OCI-LY1 (cell line): ENCODE measurements at regions not wholly inside any gene's neighbourhood (a gene's known extent, or its start where the extent isn't known, plus 50 kb on each side); places are given as distances from the start of the nearest gene placed in this dataset.

Experiments
- H2AFZ ChIP-seq: fragments of 200-600 bp; sonication (generic), shearing (Covaris generic); 2 replicates; pipeline ENCODE4 v1.6.0; 2014; ENCODE audit warnings: antibody characterized with exemption, mild to moderate bottlenecking, low read length
- H3F3A ChIP-seq: fragments of 200-600 bp; sonication (generic), shearing (Covaris generic); 2 replicates; pipeline ENCODE4 v1.6.0; 2014; ENCODE audit warnings: mild to moderate bottlenecking, antibody characterized with exemption, low read length, moderate library complexity; ENCODE audit not compliant: insufficient read depth
- H3K27ac ChIP-seq: fragments of 200-600 bp; sonication (generic); 2 replicates; pipeline ENCODE4 v1.5.1; 2014; ENCODE audit warnings: low read length, mixed run types, mild to moderate bottlenecking, low read depth; ENCODE audit not compliant: poor library complexity, severe bottlenecking
- H3K27me3 ChIP-seq: fragments of 200-600 bp; sonication (generic); 2 replicates; pipeline ENCODE4 v1.6.0; 2014; ENCODE audit warnings: antibody characterized with exemption, mild to moderate bottlenecking, low read length, moderate library complexity; ENCODE audit not compliant: insufficient read depth
- H3K36me3 ChIP-seq: fragments of 200-600 bp; sonication (generic); 2 replicates; pipeline ENCODE4 v1.6.1; 2014; ENCODE audit warnings: mild to moderate bottlenecking, antibody characterized with exemption, low read length, moderate library complexity, mixed read lengths; ENCODE audit not compliant: insufficient read depth
- H3K4me1 ChIP-seq: fragments of 200-600 bp; sonication (generic); 2 replicates; pipeline ENCODE4 v1.5.1; 2014; ENCODE audit warnings: mild to moderate bottlenecking, low read length, moderate library complexity; ENCODE audit not compliant: insufficient read depth, severe bottlenecking
- H3K4me2 ChIP-seq: fragments of 200-600 bp; sonication (generic), shearing (Covaris generic); 2 replicates; pipeline ENCODE4 v1.6.1; 2014; ENCODE audit warnings: low read length
- H3K4me3 ChIP-seq: fragments of 200-600 bp; sonication (generic); 2 replicates; pipeline ENCODE4 v1.5.1; 2014; ENCODE audit warnings: low read length, low read depth, mild to moderate bottlenecking, mixed read lengths; ENCODE audit not compliant: poor library complexity, severe bottlenecking
- H3K79me2 ChIP-seq: fragments of 200-600 bp; shearing (Covaris generic); 2 replicates; pipeline ENCODE4 v1.6.1; 2016; ENCODE audit warnings: mixed run types, low read length, mixed read lengths; ENCODE audit not compliant: insufficient read depth
- H3K9ac ChIP-seq: fragments of 200-600 bp; sonication (generic), shearing (Covaris generic); 2 replicates; pipeline ENCODE4 v1.6.1; 2014; ENCODE audit warnings: mild to moderate bottlenecking, low read length, mixed read lengths
- H3K9me2 ChIP-seq: fragments of 200-600 bp; sonication (generic), shearing (Covaris generic); 2 replicates; pipeline ENCODE4 v1.6.1; 2014; ENCODE audit warnings: low read depth, mild to moderate bottlenecking, low read length, mixed read lengths
- H3K9me3 ChIP-seq: fragments of 200-600 bp; shearing (Covaris generic); 2 replicates; pipeline ENCODE4 v1.6.1; 2014; ENCODE audit warnings: low read length, mixed read lengths
- H4K20me1 ChIP-seq: fragments of 200-600 bp; sonication (generic), shearing (Covaris generic); 2 replicates; pipeline ENCODE4 v1.6.0; 2016; ENCODE audit warnings: mild to moderate bottlenecking, low read length; ENCODE audit not compliant: insufficient read depth
- CTCF ChIP-seq: fragments of 200-600 bp; sonication (generic), shearing (Covaris generic); IDR thresholded peaks from 2 replicates; pipeline ENCODE4 v1.5.1; 2017; ENCODE audit warnings: mild to moderate bottlenecking, antibody characterized with exemption, low read length, moderate library complexity, mixed read lengths
- EZH2 ChIP-seq: fragments of 200-600 bp; sonication (generic), shearing (Covaris generic); IDR thresholded peaks from 2 replicates; pipeline ENCODE4 v1.8.0; 2017; ENCODE audit warnings: borderline replicate concordance, mixed run types, mild to moderate bottlenecking, antibody characterized with exemption, low read length, moderate library complexity, mixed read lengths

- TF ChIP-seq CTCF (no peak), EZH2 (no peak)
- Histone ChIP-seq H3K4me1 (no peaks in the 10 kb centered on the region), H3K4me2 (no peak overlapping the region), H3K36me3 (no peaks in the 10 kb centered on the region), H3K9me3 (no peaks in the 10 kb centered on the region), H3K9ac (no peak overlapping the region), H3K27ac (no peak overlapping the region), H3K79me2 (no peaks in the 10 kb centered on the region), H3K4me3 (no peak overlapping the region), H3K27me3 (no peaks in the 10 kb centered on the region), H3F3A (no peaks in the 10 kb centered on the region), H3K9me2 (no peaks in the 10 kb centered on the region), H4K20me1 (no peaks in the 10 kb centered on the region), H2AFZ (no peak overlapping the region)
These were observed 734.5 kb downstream of the GALR1 start for GRCh38 chr18:77984178-77984577.

- Histone ChIP-seq H3K4me2 (no peak overlapping the region), H3K79me2 (no peaks in the 10 kb centered on the region), H3F3A (no peaks in the 10 kb centered on the region), H3K9ac (no peak overlapping the region), H4K20me1 (no peaks in the 10 kb centered on the region), H3K27ac (no peak overlapping the region), H3K4me1 (no peaks in the 10 kb centered on the region), H3K9me2 (no peaks in the 10 kb centered on the region), H3K9me3 (no peaks in the 10 kb centered on the region), H3K4me3 (no peak overlapping the region), H2AFZ (no peak overlapping the region), H3K27me3 (no peaks in the 10 kb centered on the region), H3K36me3 (no peaks in the 10 kb centered on the region)
- TF ChIP-seq EZH2 (no peak), CTCF (no peak)
These were observed 735.2 kb downstream of the GALR1 start for GRCh38 chr18:77984833-77985232.

- no peak overlapping the region for H3K4me3 ChIP-seq
- H3K79me2 ChIP-seq = no peaks in the 10 kb centered on the region
- H3K36me3 ChIP-seq = no peaks in the 10 kb centered on the region
- H3K9me3 ChIP-seq = no peaks in the 10 kb centered on the region
- H3K27me3 ChIP-seq = no peaks in the 10 kb centered on the region; the same call in 1 of the 2 replicates
- TF ChIP-seq EZH2 (no peak), CTCF (no peak)
- no peak overlapping the region for H3K4me2 ChIP-seq
- no peaks in the 10 kb centered on the region for H3K9me2 ChIP-seq
- no peaks in the 10 kb centered on the region for H4K20me1 ChIP-seq
- no peaks in the 10 kb centered on the region for H3F3A ChIP-seq
- H3K9ac ChIP-seq = no peak overlapping the region
- no peak overlapping the region for H3K27ac ChIP-seq
- no peak overlapping the region for H2AFZ ChIP-seq
- no peaks in the 10 kb centered on the region for H3K4me1 ChIP-seq
These were observed 736.1 kb downstream of the GALR1 start for GRCh38 chr18:77985526-77986281.
